PC-9 (cell line): ENCODE measurements at regions not wholly inside any gene's neighbourhood (a gene's known extent, or its start where the extent isn't known, plus 50 kb on each side); places are given as distances from the start of the nearest gene placed in this dataset.

ENCODE experiments used
- EZH2 ChIP-seq: fragments of 200-600 bp; sonication (generic); IDR thresholded peaks from 2 replicates; pipeline ENCODE4 v1.8.0; 2017; ENCODE audit warnings: antibody characterized with exemption, low read depth
- TF ChIP-seq, protein P1 (sequence below): fragments of 200-600 bp; sonication (generic); conservative IDR thresholded peaks from 2 replicates; pipeline ENCODE4 v1.6.1; 2017; ENCODE audit warnings: mixed run types, antibody characterized with exemption, mild to moderate bottlenecking, moderate library complexity

DNA sequence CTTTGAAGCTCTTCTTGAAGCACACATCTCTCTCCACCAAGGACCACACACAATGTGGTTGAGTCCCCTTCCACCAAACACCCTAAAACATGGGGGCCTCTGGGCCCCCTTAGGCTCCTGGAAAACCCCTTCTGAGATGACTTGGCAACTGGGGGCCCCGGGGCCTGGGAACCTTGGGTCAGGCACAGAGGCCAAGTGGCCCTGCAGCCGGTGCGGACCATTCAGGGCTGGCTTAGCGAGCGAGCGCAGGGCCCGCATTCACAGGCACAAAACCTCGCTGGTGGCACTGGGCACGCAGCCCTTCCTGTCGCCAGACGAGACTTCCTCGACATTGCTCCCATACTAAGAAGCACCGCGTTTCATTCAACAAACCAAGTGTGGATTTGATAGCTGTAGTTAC, 111.2 kb upstream of the ID2 start:
- TF ChIP-seq, protein P1, sequence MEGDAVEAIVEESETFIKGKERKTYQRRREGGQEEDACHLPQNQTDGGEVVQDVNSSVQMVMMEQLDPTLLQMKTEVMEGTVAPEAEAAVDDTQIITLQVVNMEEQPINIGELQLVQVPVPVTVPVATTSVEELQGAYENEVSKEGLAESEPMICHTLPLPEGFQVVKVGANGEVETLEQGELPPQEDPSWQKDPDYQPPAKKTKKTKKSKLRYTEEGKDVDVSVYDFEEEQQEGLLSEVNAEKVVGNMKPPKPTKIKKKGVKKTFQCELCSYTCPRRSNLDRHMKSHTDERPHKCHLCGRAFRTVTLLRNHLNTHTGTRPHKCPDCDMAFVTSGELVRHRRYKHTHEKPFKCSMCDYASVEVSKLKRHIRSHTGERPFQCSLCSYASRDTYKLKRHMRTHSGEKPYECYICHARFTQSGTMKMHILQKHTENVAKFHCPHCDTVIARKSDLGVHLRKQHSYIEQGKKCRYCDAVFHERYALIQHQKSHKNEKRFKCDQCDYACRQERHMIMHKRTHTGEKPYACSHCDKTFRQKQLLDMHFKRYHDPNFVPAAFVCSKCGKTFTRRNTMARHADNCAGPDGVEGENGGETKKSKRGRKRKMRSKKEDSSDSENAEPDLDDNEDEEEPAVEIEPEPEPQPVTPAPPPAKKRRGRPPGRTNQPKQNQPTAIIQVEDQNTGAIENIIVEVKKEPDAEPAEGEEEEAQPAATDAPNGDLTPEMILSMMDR: no peak
- TF ChIP-seq EZH2: no peak
